NCI-H146 treated with DMSO at 0.1 percent for 48 hours (cell line): ENCODE measurements at regions not wholly inside any gene's neighbourhood (a gene's known extent, or its start where the extent isn't known, plus 50 kb on each side); places are given as distances from the start of the nearest gene placed in this dataset.

Source experiments
- DNase-seq: peaks from one replicate; lab custom pipeline; 2025; ENCODE audit not compliant: unreplicated experiment; lab: John Stamatoyannopoulos, UW

- no peak for DNase-seq
Measured at GRCh38 chr7:25930492-25931048, 221.4 kb upstream of the NFE2L3 start.

- DNase-seq, result no peak
Measured at GRCh38 chr7:25931156-25931555, 220.8 kb upstream of the NFE2L3 start.

DNA sequence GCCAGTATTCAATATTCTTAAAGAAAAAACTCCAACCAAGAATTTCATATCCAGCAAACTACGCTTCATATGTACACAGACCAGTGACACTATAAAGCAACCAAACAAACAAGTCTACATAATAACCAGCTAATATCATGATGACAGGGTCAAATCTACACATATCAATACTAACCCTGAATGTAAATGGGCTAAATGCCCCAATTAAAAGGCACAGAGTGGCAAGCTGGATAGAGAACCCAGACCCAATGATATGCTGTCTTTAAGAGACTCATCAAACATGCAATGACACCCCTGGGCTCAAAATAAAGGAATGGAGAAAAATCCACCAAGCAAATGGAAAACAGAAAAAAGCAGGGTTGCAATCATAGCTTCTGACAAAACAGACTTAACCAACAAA lies 218.1 kb upstream of the NFE2L3 start:
- no peak for DNase-seq

DNA sequence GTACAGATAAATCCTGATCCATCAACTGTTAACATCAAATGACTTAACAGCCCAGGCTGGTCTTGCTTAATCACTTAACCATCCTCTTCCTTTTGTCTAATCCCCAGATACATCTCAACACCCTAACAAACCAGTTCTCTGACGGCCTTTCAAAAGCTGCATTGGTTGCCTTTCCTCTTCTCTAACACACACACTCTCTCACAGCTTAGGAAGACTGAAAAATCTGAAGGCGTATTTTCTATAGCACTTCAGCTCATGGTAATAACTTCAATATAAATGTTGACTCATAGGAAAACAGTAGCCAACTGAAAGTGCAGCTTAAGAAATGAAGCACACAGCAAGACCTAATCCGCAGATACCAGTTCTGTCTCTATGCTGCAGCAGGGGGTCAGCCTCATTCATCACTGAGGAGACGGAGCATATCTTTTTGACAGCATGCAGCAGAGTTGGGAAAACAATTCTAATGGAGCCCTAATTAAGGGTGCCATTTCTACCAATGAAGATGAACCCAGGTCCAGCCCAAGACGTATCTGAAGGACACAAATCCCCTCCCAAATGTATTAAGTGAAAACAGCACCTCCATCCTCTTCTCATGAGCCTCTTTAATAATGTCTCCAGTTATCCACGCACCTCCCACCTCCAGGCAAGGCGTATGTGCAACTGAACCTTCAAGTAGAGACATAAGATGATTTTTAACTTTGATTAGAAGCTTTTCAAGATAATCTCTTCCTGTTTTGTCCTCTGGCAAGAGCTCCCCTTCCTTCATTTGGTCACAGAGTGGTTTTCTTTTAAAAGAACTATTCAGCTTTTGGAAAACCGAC lies 211.7 kb upstream of the NFE2L3 start:
- DNase-seq, result peak; percentile 92

- DNase-seq, result no peak
Measured at GRCh38 chr7:25944777-25945515, 207.1 kb upstream of the NFE2L3 start.

DNA sequence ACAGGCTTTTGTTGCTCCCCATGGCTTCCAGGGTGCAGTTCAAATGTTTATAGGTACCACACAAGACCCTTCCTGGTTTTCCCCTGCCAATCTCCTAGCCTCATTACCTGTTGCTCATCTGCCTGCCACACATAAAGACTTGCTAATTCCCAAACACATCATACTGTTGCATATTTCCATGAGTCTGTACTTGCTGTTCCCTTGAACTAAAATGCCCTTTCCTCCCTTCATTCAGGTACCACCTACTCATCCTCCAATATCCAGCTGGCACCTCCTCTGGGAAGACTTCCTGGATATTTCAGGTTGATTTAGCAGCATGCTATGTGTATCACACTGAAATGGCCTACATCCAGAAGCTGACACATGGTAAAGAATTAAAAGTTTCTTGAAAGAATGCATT lies 206.4 kb upstream of the NFE2L3 start:
- DNase-seq, result no peak

DNA sequence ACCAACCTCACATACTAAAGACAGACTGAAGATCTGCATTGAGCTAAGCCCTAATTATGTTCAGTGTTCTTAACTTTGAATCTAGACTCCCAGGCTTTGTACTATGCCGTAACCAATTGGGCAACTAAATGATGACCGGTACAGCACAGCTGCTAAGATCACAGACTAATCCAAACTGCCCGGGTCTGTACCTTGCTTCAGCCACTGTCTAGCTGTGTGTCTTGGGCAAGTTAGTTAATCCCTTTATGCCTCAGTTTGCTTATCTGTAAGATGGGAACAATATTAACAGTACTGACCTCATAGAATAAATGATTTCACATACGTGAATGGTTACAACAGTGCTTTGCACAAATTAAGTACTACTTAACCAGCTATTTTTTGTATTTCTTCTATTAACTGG lies 205.8 kb upstream of the NFE2L3 start:
- no peak for DNase-seq

GRCh38 chr7:25947669-25948516 lies 204.1 kb upstream of the NFE2L3 start:
- no peak for DNase-seq

- no peak for DNase-seq
Measured at GRCh38 chr7:25949736-25950487, 202.1 kb upstream of the NFE2L3 start.

GRCh38 chr7:25950488-25951413 lies 201.2 kb upstream of the NFE2L3 start:
- peak; percentile 93 for DNase-seq

DNA sequence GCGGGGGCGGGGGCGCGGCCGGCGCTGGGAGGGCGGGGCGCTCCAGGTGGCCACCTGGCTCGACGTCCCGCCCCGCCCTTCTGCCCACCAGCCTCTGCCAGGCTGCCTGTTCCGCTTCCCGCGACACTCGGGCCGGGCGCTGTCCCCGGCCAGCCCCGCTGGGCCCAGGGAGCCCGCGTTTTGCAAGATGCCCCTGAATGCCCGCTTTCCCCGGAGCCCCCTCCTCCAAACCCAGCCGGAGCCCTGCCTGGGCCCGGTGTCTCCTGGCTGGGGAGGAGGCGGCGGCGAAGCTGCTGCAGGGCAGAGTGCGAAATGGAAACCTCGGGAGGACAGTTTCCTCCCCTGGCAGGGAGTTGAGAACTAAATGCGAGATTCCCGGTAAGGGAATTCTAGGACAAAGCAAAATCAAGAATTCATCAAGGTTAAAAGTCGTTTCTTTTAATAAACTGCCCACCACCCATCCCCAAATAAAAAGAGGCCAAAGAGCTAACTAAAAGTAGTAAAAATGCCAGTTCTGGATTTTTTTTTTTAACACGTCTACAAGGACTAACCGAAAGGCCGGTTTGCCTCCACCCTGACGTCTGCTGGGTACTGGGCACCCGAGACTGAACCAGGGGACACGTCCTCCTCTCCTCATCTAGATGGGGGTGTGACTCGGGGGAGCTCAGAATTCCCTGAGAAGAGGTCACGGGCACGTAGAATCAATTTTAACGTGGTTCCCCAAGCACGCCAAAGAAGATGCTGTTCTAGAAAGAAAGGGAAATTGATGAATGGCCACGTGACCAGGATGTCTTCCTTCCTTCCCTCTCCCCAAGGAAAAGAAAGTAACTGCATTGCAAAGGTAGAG lies 200.4 kb upstream of the NFE2L3 start:
- DNase-seq, result peak; percentile 71

DNA sequence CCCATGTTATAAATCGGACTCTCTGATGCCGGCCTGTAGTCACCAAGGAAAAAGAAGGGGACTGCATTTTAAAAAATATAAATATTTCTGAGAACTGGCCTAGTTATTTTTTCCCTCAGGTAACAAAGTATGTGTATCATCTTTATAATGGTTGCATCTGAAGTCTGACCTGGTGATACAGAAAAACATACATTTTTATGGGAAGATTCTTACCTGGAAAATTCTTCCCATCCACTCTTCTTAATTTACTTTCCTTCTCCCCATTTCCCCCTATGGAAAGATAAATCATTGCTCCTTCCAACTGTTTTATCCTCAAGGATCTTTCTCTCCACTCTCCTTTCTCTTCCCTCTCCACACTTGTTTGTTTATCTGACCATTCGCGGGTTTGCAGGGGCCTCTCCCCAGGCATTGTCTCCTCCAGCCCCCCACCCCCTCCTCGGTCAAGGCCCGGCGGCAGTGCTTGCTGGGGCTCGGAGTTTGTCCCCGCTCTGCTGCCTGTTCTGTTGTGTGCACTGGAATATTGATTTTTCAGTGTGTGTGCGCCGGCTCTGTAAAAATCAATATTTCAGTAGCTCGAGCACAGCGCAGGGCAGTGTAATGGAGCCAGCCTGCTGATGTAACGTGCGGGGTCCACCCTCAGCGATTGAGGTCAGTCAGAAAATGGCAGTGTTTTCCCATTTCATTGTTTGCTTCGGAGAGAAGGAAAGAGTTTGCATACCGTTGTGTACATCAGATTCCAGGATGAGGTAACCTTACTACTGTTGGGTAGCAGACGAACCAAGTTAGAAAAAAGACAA lies 199.5 kb upstream of the NFE2L3 start:
- peak; percentile 95 for DNase-seq

- no peak for DNase-seq
Measured at GRCh38 chr7:25953859-25954258, 198.1 kb upstream of the NFE2L3 start.

DNA sequence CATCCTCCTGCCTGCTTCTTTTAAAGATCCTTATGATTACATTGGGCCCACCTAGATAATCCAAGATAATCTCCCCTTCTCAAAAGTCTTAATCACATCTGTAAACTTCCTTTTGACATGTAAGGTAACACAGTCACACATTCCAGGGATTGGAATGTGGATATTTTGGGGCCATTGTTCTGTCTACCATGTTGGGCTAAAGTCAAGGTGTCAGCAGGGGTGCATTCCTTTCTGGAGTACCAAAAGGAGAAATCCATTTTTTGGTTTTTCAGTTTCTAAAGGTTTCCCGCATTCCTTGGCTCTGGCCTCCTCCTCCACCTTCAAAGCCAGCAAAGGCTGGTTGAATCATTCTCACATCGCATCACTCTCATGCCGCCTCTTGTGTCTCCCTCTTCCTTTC lies 197.6 kb upstream of the NFE2L3 start:
- DNase-seq, result no peak

- no peak for DNase-seq
Measured at GRCh38 chr7:25959168-25959734, 192.7 kb upstream of the NFE2L3 start.

DNA sequence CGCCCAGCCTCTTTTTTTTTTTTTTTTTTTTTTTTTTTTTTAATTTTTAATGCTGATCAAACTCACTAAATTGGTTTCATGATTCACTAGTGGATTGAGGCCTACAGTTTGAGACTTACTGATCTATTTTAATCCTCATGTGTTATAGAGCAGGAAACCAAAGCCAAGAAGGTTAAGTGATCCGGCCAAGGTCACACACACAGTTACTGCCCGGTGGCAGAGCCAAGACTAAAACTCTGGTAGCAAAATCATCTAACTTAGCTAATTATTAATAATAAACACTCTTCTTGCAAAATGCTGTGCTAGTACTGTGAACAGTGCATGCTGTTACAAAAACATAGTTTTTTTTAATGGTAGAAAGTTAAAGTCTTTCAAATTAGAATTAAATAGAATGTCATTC lies 188.3 kb upstream of the NFE2L3 start:
- no peak for DNase-seq

GRCh38 chr7:25964483-25964991 lies 187.5 kb upstream of the NFE2L3 start:
- no peak for DNase-seq
